ENCODE measurements at regions not wholly inside any gene's neighbourhood (a gene's known extent, or its start where the extent isn't known, plus 50 kb on each side); places are given as distances from the start of the nearest gene placed in this dataset.

- peaks cover 0 to 18% of the 10 kb centered on the region in 2 experiments; a peak in 4 of 5 replicates for H3K27me3 ChIP-seq (ENCODE audit: control insufficient read depth in 1 of 2, insufficient read depth in 2 of 2, low read length in 2 of 2)
- H2AFZ ChIP-seq (ENCODE audit: low read length) = no peak overlapping the region
- TF ChIP-seq TFE3 (CRISPR knock-in tag; IDR thresholded peaks at IDR 0.05) = no peak
- peak; percentile 96 for TF ChIP-seq ZNF263 (CRISPR knock-in tag; IDR thresholded peaks at IDR 0.05)
- TF ChIP-seq RARG (CRISPR knock-in tag; IDR thresholded peaks at IDR 0.05; ENCODE audit: low read depth) = no peak
- no peak for TF ChIP-seq ASH2L (IDR thresholded peaks at IDR 0.05; ENCODE audit: insufficient read length, low read depth, low read length)
- no peak for TF ChIP-seq SNAI1 (CRISPR knock-in tag; IDR thresholded peaks at IDR 0.05; ENCODE audit: borderline replicate concordance)
- no peak for TF ChIP-seq ZNF30 (CRISPR knock-in tag; IDR thresholded peaks at IDR 0.05)
- TF ChIP-seq ZNF687 (CRISPR knock-in tag; IDR thresholded peaks at IDR 0.05) = peak; percentile 14; the same call in 1 of the 2 replicates
- peak; percentile 25; the same call in 1 of the 2 replicates for TF ChIP-seq CTCF (CRISPR knock-in tag; IDR thresholded peaks at IDR 0.05)
- peak; percentile 18; the same call in 1 of the 2 replicates for TF ChIP-seq ZNF768 (CRISPR knock-in tag; IDR thresholded peaks at IDR 0.05)
- no peak overlapping the region for H3K4me3 ChIP-seq (replicated peaks in 1 of 3; ENCODE audit: insufficient read depth in 1 of 3, low read depth in 2 of 3, low read length in 3 of 3)
- no peaks in the 10 kb centered on the region for H4K20me1 ChIP-seq (ENCODE audit: insufficient read depth, low read length)
- H3K79me2 ChIP-seq (ENCODE audit: insufficient read depth, low read length) = no peaks in the 10 kb centered on the region
- ATAC-seq (peak; percentile 96), FAIRE-seq (no peak), DNase-seq (ENCODE audit: low spot score) (no peak)
- POLR2A ChIA-PET = no interaction called here
- peaks cover 18% of the 10 kb centered on the region; the same call in 1 of the 2 replicates for H3K9me3 ChIP-seq (ENCODE audit: low read length)
- no peaks in the 10 kb centered on the region for H3K36me3 ChIP-seq (replicated peaks in 1 of 2; ENCODE audit: control insufficient read depth in 1 of 2, insufficient read depth in 2 of 2, low read length in 2 of 2)
- H3K27ac ChIP-seq (ENCODE audit: extremely low read length, insufficient read depth, low read length) = no peak overlapping the region
- CTCF ChIA-PET (ENCODE audit: low intra/inter-chr PET ratio, low total read pairs) = no interaction called here
- H3K4me2 ChIP-seq (ENCODE audit: low read depth, low read length) = no peak overlapping the region
- WGBS (ENCODE audit: low lambda C conversion rate) = 30% methylated on average over 18 of the region's 27 CpGs
- BruUV-seq (replicated peaks) = no TSS peak
- in situ Hi-C loops (cut with HindIII; ENCODE audit: extremely low pct_ligation_motif_present, low pct_unique_long_range_greater_than_20kb) (loop anchor here (25.0 kb wide), 1 partner anchor 1065 kb away; no protein-coding TSS in a partner anchor), intact Hi-C loops (cut with micrococcal nuclease; ENCODE audit: unreplicated experiment) (no loop called here)
- no peaks in the 10 kb centered on the region for H3K4me1 ChIP-seq (ENCODE audit: insufficient read depth, low read length)
- H3K9ac ChIP-seq (ENCODE audit: insufficient read depth, low read depth, low read length) = no peak overlapping the region
Measured at GRCh38 chr2:129827311-129828090, 152.0 kb upstream of the RAB6C start.
